ENCODE measurements at regions not wholly inside any gene's neighbourhood (a gene's known extent, or its start where the extent isn't known, plus 50 kb on each side); places are given as distances from the start of the nearest gene placed in this dataset.

DNA sequence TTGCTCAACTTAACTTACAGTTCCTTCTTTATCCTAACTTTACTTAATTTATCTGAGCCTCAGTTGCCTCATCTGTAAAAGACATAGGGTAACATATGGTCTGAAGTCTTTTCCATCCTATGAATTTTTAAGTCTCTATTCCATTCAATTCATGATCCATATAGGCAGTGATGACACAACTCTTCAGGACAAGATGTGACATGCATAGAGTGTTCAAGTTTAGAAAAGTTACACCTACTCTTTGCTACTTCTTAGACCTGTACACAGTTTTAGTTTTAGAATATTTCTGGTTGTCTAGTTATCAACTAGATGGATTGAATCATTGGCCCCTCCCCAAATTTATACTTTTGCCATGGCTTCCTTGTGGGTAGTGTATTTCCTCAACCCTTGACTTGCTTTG is 50.7 kb upstream of the ELL2 start:
- TF ChIP-seq CTCF (conservative IDR thresholded peaks at IDR 0.05; ENCODE audit: low read depth, low read length) (no peak), EZH2 (IDR thresholded peaks at IDR 0.05; ENCODE audit: borderline replicate concordance, low read depth, low read length, poor library complexity, severe bottlenecking) (no peak)
